ENCODE measurements at regions not wholly inside any gene's neighbourhood (a gene's known extent, or its start where the extent isn't known, plus 50 kb on each side); places are given as distances from the start of the nearest gene placed in this dataset.

DNA sequence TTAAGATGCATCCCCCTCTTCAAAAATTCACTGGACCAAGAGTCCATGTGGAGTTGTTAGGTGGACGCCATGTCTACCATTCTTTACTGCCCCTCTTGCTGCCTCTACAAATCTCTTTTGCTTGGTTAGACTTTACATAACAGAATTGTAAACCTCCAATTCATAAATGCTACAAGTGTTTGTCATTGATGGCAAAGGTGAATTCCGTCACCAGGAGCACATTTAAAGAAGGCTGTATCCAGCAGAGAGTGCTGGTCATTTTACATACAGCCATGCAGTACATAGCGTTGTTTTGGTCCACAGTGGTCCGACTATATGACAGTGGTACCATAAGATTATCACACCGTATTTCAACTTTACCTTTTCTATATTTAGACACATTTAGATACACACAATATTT, 274.5 kb downstream of the MYCN start:
- no peak overlapping the region for H3K9ac ChIP-seq (ENCODE audit: low read length)
- no peaks in the 10 kb centered on the region for H3K9me2 ChIP-seq (ENCODE audit: insufficient read depth, low read length)
- H3K4me2 ChIP-seq (ENCODE audit: low read length) = no peak overlapping the region
- TF ChIP-seq, protein P1, sequence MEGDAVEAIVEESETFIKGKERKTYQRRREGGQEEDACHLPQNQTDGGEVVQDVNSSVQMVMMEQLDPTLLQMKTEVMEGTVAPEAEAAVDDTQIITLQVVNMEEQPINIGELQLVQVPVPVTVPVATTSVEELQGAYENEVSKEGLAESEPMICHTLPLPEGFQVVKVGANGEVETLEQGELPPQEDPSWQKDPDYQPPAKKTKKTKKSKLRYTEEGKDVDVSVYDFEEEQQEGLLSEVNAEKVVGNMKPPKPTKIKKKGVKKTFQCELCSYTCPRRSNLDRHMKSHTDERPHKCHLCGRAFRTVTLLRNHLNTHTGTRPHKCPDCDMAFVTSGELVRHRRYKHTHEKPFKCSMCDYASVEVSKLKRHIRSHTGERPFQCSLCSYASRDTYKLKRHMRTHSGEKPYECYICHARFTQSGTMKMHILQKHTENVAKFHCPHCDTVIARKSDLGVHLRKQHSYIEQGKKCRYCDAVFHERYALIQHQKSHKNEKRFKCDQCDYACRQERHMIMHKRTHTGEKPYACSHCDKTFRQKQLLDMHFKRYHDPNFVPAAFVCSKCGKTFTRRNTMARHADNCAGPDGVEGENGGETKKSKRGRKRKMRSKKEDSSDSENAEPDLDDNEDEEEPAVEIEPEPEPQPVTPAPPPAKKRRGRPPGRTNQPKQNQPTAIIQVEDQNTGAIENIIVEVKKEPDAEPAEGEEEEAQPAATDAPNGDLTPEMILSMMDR (IDR thresholded peaks at IDR 0.05; ENCODE audit: poor library complexity, severe bottlenecking) = no peak
- no peak for TF ChIP-seq SMC3 (conservative IDR thresholded peaks at IDR 0.05; ENCODE audit: poor library complexity)
- TF ChIP-seq EZH2 (IDR thresholded peaks at IDR 0.05; ENCODE audit: borderline replicate concordance, insufficient read depth, low read length, poor library complexity, severe bottlenecking) = no peak
- TF ChIP-seq TAF1 (IDR thresholded peaks at IDR 0.05; ENCODE audit: low read depth) = no peak
- TF ChIP-seq EP300 (conservative IDR thresholded peaks at IDR 0.05; ENCODE audit: poor library complexity, severe bottlenecking) = no peak
- no peak for TF ChIP-seq REST (IDR thresholded peaks at IDR 0.05; ENCODE audit: borderline replicate concordance)
- no peaks in the 10 kb centered on the region for H3K79me2 ChIP-seq (replicated peaks; ENCODE audit: insufficient read depth, low read length)
- H3K27ac ChIP-seq (ENCODE audit: low read length) = no peak overlapping the region
- no peaks in the 10 kb centered on the region for H3K9me3 ChIP-seq (ENCODE audit: low read length)
- H3F3A ChIP-seq (ENCODE audit: insufficient read depth, low read length, poor library complexity, severe bottlenecking) = peaks cover 8% of the 10 kb centered on the region
- H3K36me3 ChIP-seq (ENCODE audit: insufficient read depth, low read length) = no peaks in the 10 kb centered on the region
- no peak overlapping the region for H3K4me3 ChIP-seq (ENCODE audit: low read length)
- H2AFZ ChIP-seq (ENCODE audit: low read depth, low read length) = no peak overlapping the region
- no peaks in the 10 kb centered on the region for H3K27me3 ChIP-seq (ENCODE audit: insufficient read depth, low read depth, low read length)
- no peaks in the 10 kb centered on the region for H4K20me1 ChIP-seq (ENCODE audit: insufficient read depth)

GRCh38 chr2:16214391-16214790, 274.0 kb downstream of the MYCN start:
- Histone ChIP-seq H2AFZ (ENCODE audit: low read depth, low read length) (no peak overlapping the region), H3K27ac (ENCODE audit: low read length) (no peak overlapping the region), H4K20me1 (ENCODE audit: insufficient read depth) (no peaks in the 10 kb centered on the region), H3K9me3 (ENCODE audit: low read length) (no peaks in the 10 kb centered on the region), H3F3A (ENCODE audit: insufficient read depth, low read length, poor library complexity, severe bottlenecking) (peaks cover 8% of the 10 kb centered on the region), H3K4me3 (ENCODE audit: low read length) (no peak overlapping the region), H3K27me3 (ENCODE audit: insufficient read depth, low read depth, low read length) (no peaks in the 10 kb centered on the region), H3K9ac (ENCODE audit: low read length) (no peak overlapping the region), H3K4me2 (ENCODE audit: low read length) (no peak overlapping the region), H3K79me2 (replicated peaks; ENCODE audit: insufficient read depth, low read length) (no peaks in the 10 kb centered on the region), H3K9me2 (ENCODE audit: insufficient read depth, low read length) (no peaks in the 10 kb centered on the region), H3K36me3 (ENCODE audit: insufficient read depth, low read length) (no peaks in the 10 kb centered on the region)
- TF ChIP-seq EP300 (conservative IDR thresholded peaks at IDR 0.05; ENCODE audit: poor library complexity, severe bottlenecking) (no peak), REST (IDR thresholded peaks at IDR 0.05; ENCODE audit: borderline replicate concordance) (no peak), SMC3 (conservative IDR thresholded peaks at IDR 0.05; ENCODE audit: poor library complexity) (no peak), MXI1 (conservative IDR thresholded peaks at IDR 0.05; ENCODE audit: poor library complexity, severe bottlenecking) (no peak), EZH2 (IDR thresholded peaks at IDR 0.05; ENCODE audit: borderline replicate concordance, insufficient read depth, low read length, poor library complexity, severe bottlenecking) (no peak), TAF1 (IDR thresholded peaks at IDR 0.05; ENCODE audit: low read depth) (no peak), RAD21 (conservative IDR thresholded peaks at IDR 0.05) (no peak), POLR2AphosphoS5 (IDR thresholded peaks at IDR 0.05) (no peak)
- TF ChIP-seq, protein P1 (IDR thresholded peaks at IDR 0.05; ENCODE audit: poor library complexity, severe bottlenecking) = no peak
